Left lung (tissue), 4 donors: ENCODE measurements at regions not wholly inside any gene's neighbourhood (a gene's known extent, or its start where the extent isn't known, plus 50 kb on each side); places are given as distances from the start of the nearest gene placed in this dataset.
A peak's percentile ranks its signal among the peaks of the same experiment; 100 is the strongest.

Experiments used
- ATAC-seq: fragments of 200-7000 bp; cut with Tn5 transposase; one replicate; pipeline ENCODE4 v1.9.1; 2020; ENCODE audit warnings: moderate library complexity
- DNase-seq, 4 donors: peaks; one replicate each; pipeline ENCODE4 v3.0.0-alpha.2; 2013 to 2020
- H3K27ac ChIP-seq, 2 donors: fragments of 200-600 bp; sonication (generic) in 1 of 2; one replicate each; pipeline versions ENCODE4 v1.5.0 to v1.8.0; 2020 to 2021
- H3K27me3 ChIP-seq, 2 donors: fragments of 200-600 bp; sonication (generic) in 1 of 2; one replicate each; pipeline versions ENCODE4 v1.5.0 to v1.8.0; 2020 to 2021
- H3K36me3 ChIP-seq, 2 donors: fragments of 200-600 bp; sonication (generic) in 1 of 2; one replicate each; pipeline versions ENCODE4 v1.5.0 to v1.8.0; 2020 to 2021
- H3K4me1 ChIP-seq, 2 donors: fragments of 200-600 bp; one replicate each; pipeline ENCODE4 v1.8.0; 2021
- H3K4me3 ChIP-seq, 2 donors: fragments of 200-600 bp; sonication (generic) in 1 of 2; one replicate each; pipeline versions ENCODE4 v1.5.0 to v1.8.0; 2020 to 2021; ENCODE audit warnings: mild to moderate bottlenecking in 1 of 2
- H3K9me3 ChIP-seq, 2 donors: fragments of 200-600 bp; sonication (generic) in 1 of 2; one replicate each; pipeline versions ENCODE4 v1.5.0 to v1.8.0; 2020 to 2021
- intact Hi-C, 2 donors: fragments of 100-400 bp; cut with DNase I; formaldehyde crosslinking; loops; one replicate each; pipeline versions ENCODE4 v1.11.2 to v1.14.2; 2022
- TF ChIP-seq, protein P1 (sequence below), 2 donors: fragments of 200-600 bp; sonication (generic) in 1 of 2; IDR thresholded peaks; one replicate each; pipeline versions ENCODE4 v1.5.0 to v1.8.0; 2021; ENCODE audit warnings: antibody characterized with exemption in 2 of 2
- donor health status: DM: no; HTN: yes; CAD: no.
- donor health status: DM: no; HTN: no; CAD: no.

DNA sequence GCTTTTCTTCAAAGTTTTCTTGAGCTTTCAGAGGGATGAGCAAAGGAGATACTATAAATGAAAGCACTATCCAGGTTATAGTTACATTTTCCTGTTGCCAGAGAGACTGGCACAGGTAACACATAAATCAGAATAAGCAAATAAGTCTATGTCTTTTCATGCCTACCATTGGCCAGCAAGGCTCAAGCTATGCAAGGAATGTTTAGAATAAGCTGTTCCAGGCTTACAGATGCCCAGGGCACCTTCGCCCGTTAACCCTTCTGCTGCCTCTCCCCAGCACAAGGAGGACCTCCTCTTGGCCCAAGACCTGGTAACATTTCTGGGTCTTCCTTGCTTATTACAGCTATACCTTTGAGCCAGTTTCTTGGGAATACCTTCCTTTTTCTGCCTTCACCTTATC is 233.7 kb upstream of the MEIS1 start:
- Histone ChIP-seq H3K27ac (no peak overlapping the region), H3K4me3 (no peak overlapping the region), H3K36me3 (no peaks in the 10 kb centered on the region), H3K27me3 (no peaks in the 10 kb centered on the region), H3K9me3 (peaks cover 0 to 1% of the 10 kb centered on the region in 2 donors), H3K4me1 (no peaks in the 10 kb centered on the region)
- TF ChIP-seq, protein P1, sequence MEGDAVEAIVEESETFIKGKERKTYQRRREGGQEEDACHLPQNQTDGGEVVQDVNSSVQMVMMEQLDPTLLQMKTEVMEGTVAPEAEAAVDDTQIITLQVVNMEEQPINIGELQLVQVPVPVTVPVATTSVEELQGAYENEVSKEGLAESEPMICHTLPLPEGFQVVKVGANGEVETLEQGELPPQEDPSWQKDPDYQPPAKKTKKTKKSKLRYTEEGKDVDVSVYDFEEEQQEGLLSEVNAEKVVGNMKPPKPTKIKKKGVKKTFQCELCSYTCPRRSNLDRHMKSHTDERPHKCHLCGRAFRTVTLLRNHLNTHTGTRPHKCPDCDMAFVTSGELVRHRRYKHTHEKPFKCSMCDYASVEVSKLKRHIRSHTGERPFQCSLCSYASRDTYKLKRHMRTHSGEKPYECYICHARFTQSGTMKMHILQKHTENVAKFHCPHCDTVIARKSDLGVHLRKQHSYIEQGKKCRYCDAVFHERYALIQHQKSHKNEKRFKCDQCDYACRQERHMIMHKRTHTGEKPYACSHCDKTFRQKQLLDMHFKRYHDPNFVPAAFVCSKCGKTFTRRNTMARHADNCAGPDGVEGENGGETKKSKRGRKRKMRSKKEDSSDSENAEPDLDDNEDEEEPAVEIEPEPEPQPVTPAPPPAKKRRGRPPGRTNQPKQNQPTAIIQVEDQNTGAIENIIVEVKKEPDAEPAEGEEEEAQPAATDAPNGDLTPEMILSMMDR (IDR thresholded peaks at IDR 0.05) = no peak
- intact Hi-C loops = no loop called here
- ATAC-seq = no peak
- no peak for DNase-seq

DNA sequence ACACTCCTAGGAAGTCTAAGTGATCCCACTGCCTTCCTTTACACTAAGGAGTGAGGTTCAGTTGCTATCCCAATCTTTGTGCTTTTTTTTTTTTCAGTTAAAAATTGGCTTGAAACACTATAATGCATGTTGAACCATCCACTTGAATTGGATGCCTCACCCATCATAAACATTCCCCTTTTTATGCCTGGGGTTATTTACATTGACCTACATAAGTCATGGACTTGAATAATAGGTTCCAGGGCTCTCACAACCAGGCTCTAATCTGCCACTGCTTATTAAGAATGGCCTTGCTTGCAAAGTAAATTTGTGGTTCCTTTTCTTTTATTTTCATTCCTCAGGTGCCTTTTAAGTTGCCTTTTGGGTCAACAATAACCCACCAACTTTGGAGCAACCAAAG is 236.1 kb upstream of the MEIS1 start:
- no peak for DNase-seq
- Histone ChIP-seq H3K4me1 (no peaks in the 10 kb centered on the region), H3K27ac (no peak overlapping the region), H3K4me3 (no peak overlapping the region), H3K27me3 (no peaks in the 10 kb centered on the region), H3K36me3 (no peaks in the 10 kb centered on the region), H3K9me3 (no peaks in the 10 kb centered on the region)
- intact Hi-C loops = no loop called here
- no peak for ATAC-seq
- TF ChIP-seq, protein P1 (IDR thresholded peaks at IDR 0.05) = no peak

DNA sequence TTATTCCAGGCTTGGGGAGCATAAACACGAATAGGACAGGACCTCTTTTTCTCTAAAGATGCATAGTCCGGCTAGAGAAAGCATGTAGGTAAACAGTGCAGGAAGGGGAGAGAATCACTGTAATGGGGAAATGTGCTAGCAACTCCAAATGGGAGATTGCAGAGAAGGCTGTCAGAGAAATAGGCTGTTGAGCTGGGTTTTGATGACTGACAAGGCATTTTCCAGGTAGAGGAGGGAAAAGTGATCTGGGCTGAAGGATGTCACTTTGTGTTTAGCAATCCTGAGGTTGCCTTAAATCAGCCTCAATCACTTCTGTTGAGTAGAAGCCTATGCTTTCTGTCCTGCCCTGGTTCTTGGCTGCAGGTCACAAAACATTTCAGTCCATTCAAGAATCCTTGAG is 242.0 kb upstream of the MEIS1 start:
- H3K4me3 ChIP-seq = no peak overlapping the region
- DNase-seq (no peak), ATAC-seq (no peak)
- no peaks in the 10 kb centered on the region for H3K9me3 ChIP-seq
- H3K36me3 ChIP-seq = no peaks in the 10 kb centered on the region
- H3K27ac ChIP-seq = no peak overlapping the region
- intact Hi-C loops = no loop called here
- H3K27me3 ChIP-seq = no peaks in the 10 kb centered on the region
- TF ChIP-seq, protein P1 (IDR thresholded peaks at IDR 0.05) = no peak
- no peaks in the 10 kb centered on the region for H3K4me1 ChIP-seq

DNA sequence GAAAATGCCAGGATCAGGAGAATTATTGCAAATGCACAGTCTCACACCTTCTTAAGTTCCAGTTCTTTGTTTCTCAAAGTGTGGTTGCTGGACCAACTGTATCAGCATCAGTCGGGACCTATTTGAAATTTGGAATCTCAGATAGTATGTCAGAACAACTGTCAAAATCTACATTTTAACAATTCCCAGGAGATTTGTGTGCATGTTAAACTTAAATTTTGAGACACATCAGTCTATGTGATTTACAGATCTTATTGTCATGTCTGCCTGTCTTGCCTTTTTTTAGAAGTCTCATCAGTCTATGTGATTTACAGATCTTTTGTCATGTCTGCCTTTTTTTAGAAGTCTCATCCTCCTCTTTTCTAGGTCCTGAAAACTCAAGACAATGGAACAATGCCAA is 243.6 kb upstream of the MEIS1 start:
- TF ChIP-seq, protein P1 (IDR thresholded peaks at IDR 0.05) = no peak
- intact Hi-C loops = no loop called here
- H3K27me3 ChIP-seq = no peaks in the 10 kb centered on the region
- DNase-seq (no peak), ATAC-seq (no peak)
- no peaks in the 10 kb centered on the region for H3K36me3 ChIP-seq
- no peaks in the 10 kb centered on the region for H3K9me3 ChIP-seq
- H3K4me3 ChIP-seq = no peak overlapping the region
- no peak overlapping the region for H3K27ac ChIP-seq
- no peaks in the 10 kb centered on the region for H3K4me1 ChIP-seq

DNA sequence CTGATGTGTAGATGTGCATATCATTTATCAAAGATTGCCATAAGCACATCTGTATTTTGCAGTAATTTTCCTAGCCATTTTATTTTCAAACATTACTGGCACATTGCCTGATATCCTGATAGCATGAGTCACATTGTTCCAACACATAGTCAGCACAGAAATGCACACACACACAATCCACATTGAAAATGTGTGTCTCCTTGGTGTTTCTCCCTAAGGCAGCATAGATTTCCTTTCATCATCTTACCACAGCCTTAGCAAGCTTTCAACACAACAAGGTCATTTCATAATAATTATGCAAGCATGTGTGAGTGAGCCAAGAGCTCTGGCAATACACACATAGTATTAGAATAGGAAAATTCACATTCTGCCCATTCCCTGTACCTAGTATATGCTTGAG is 245.4 kb upstream of the MEIS1 start:
- ATAC-seq (peak; percentile 65), DNase-seq (peak in 2 of 4 donors; percentile 76 to 84)
- H3K4me1 ChIP-seq = no peaks in the 10 kb centered on the region
- H3K27ac ChIP-seq = peak overlapping the region in 1 of 2 donors; percentile 48
- H3K36me3 ChIP-seq = no peaks in the 10 kb centered on the region
- TF ChIP-seq, protein P1 (IDR thresholded peaks at IDR 0.05) = no peak
- H3K9me3 ChIP-seq = no peaks in the 10 kb centered on the region
- intact Hi-C loops = no loop called here
- no peak overlapping the region for H3K4me3 ChIP-seq
- H3K27me3 ChIP-seq = no peaks in the 10 kb centered on the region
